ENCODE measurements at regions not wholly inside any gene's neighbourhood (a gene's known extent, or its start where the extent isn't known, plus 50 kb on each side); places are given as distances from the start of the nearest gene placed in this dataset.

- Histone ChIP-seq H2AFZ (ENCODE audit: low read depth, low read length) (no peak overlapping the region), H3K4me1 (ENCODE audit: insufficient read depth, low read length) (no peaks in the 10 kb centered on the region), H4K20me1 (ENCODE audit: insufficient read depth, low read length) (no peaks in the 10 kb centered on the region), H3K27ac (ENCODE audit: low read length) (no peak overlapping the region), H3K9me3 (ENCODE audit: insufficient read depth, low read length, severe bottlenecking) (no peaks in the 10 kb centered on the region), H3K36me3 (ENCODE audit: insufficient read depth, low read length) (no peaks in the 10 kb centered on the region), H3K4me2 (ENCODE audit: insufficient read depth, low read length) (no peak overlapping the region), H3K79me2 (ENCODE audit: insufficient read depth, low read length) (no peaks in the 10 kb centered on the region), H3K9ac (ENCODE audit: low read depth, low read length) (no peak overlapping the region), H3K27me3 (ENCODE audit: insufficient read depth, low read length, poor library complexity) (no peaks in the 10 kb centered on the region), H3K4me3 (ENCODE audit: low read depth in 1 of 2, low read length in 2 of 2) (no peak overlapping the region)
- DNase-seq = no peak
- no peak for TF ChIP-seq EZH2 (IDR thresholded peaks at IDR 0.05; ENCODE audit: borderline replicate concordance, low read depth, low read length, severe bottlenecking)
- TF ChIP-seq, protein P1, sequence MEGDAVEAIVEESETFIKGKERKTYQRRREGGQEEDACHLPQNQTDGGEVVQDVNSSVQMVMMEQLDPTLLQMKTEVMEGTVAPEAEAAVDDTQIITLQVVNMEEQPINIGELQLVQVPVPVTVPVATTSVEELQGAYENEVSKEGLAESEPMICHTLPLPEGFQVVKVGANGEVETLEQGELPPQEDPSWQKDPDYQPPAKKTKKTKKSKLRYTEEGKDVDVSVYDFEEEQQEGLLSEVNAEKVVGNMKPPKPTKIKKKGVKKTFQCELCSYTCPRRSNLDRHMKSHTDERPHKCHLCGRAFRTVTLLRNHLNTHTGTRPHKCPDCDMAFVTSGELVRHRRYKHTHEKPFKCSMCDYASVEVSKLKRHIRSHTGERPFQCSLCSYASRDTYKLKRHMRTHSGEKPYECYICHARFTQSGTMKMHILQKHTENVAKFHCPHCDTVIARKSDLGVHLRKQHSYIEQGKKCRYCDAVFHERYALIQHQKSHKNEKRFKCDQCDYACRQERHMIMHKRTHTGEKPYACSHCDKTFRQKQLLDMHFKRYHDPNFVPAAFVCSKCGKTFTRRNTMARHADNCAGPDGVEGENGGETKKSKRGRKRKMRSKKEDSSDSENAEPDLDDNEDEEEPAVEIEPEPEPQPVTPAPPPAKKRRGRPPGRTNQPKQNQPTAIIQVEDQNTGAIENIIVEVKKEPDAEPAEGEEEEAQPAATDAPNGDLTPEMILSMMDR (IDR thresholded peaks at IDR 0.05; ENCODE audit: borderline replicate concordance, extremely low read depth, low read length, poor library complexity, severe bottlenecking) = no peak
- no peak for ATAC-seq (ENCODE audit: insufficient read depth, low read depth)
Observed at GRCh38 chr1:4068076-4068475, 168.0 kb upstream of the C1orf174 start.

- Histone ChIP-seq H3K4me1 (ENCODE audit: insufficient read depth, low read length) (no peaks in the 10 kb centered on the region), H3K9ac (ENCODE audit: low read depth, low read length) (no peak overlapping the region), H3K4me3 (ENCODE audit: low read depth in 1 of 2, low read length in 2 of 2) (no peak overlapping the region), H3K9me3 (ENCODE audit: insufficient read depth, low read length, severe bottlenecking) (no peaks in the 10 kb centered on the region), H3K27ac (ENCODE audit: low read length) (no peak overlapping the region), H4K20me1 (ENCODE audit: insufficient read depth, low read length) (no peaks in the 10 kb centered on the region), H3K4me2 (ENCODE audit: insufficient read depth, low read length) (no peak overlapping the region), H3K36me3 (ENCODE audit: insufficient read depth, low read length) (no peaks in the 10 kb centered on the region), H2AFZ (ENCODE audit: low read depth, low read length) (no peak overlapping the region), H3K79me2 (ENCODE audit: insufficient read depth, low read length) (no peaks in the 10 kb centered on the region), H3K27me3 (ENCODE audit: insufficient read depth, low read length, poor library complexity) (no peaks in the 10 kb centered on the region)
- DNase-seq (no peak), ATAC-seq (ENCODE audit: insufficient read depth, low read depth) (no peak)
- TF ChIP-seq EZH2 (IDR thresholded peaks at IDR 0.05; ENCODE audit: borderline replicate concordance, low read depth, low read length, severe bottlenecking) = no peak
- TF ChIP-seq, protein P1 (IDR thresholded peaks at IDR 0.05; ENCODE audit: borderline replicate concordance, extremely low read depth, low read length, poor library complexity, severe bottlenecking) = no peak
Observed at GRCh38 chr1:4071653-4072052, 171.6 kb upstream of the C1orf174 start.

DNA sequence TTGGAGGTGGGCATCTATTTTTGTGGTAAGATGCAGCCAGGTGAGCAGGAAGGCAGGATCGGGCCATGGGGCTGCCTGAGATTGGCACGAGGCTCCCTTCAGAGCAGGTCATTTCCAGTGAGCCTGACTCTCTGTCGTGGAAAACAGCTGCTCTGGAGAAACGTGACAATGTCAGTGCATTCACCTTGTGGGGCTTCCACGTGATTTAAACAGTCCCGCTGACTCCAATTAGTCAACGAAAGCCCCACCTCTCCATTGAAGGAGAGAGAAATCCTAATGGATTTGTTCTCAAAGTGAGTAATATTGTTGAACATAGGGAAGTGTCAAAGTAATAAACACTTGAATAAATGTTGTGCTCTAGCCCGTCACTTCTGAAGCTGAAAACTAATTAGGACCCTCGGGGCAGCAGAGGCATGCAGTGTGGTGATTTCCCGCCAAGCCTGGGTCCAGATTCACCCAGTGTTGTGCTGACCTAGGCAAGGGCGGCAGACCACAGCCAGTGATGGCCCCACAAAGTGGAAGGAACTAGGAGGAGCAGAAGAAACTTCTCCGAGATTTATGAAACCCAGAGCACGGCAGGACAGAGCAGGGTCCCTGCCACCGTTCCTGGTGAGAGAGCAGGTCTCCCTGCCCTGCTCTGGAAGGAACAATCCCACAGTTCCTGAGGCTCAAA is 172.5 kb upstream of the C1orf174 start:
- TF ChIP-seq, protein P1 (IDR thresholded peaks at IDR 0.05; ENCODE audit: borderline replicate concordance, extremely low read depth, low read length, poor library complexity, severe bottlenecking) = no peak
- TF ChIP-seq EZH2 (IDR thresholded peaks at IDR 0.05; ENCODE audit: borderline replicate concordance, low read depth, low read length, severe bottlenecking) = no peak

More for the DNA sequence above, 172.5 kb upstream of the C1orf174 start:
- H3K36me3 ChIP-seq (ENCODE audit: insufficient read depth, low read length) = no peaks in the 10 kb centered on the region
- DNase-seq (no peak), ATAC-seq (ENCODE audit: insufficient read depth, low read depth) (no peak)
- H3K9me3 ChIP-seq (ENCODE audit: insufficient read depth, low read length, severe bottlenecking) = no peaks in the 10 kb centered on the region
- H4K20me1 ChIP-seq (ENCODE audit: insufficient read depth, low read length) = no peaks in the 10 kb centered on the region
- no peak overlapping the region for H3K4me2 ChIP-seq (ENCODE audit: insufficient read depth, low read length)
- H3K4me1 ChIP-seq (ENCODE audit: insufficient read depth, low read length) = no peaks in the 10 kb centered on the region
- no peaks in the 10 kb centered on the region for H3K79me2 ChIP-seq (ENCODE audit: insufficient read depth, low read length)
- H3K9ac ChIP-seq (ENCODE audit: low read depth, low read length) = no peak overlapping the region
- H3K27me3 ChIP-seq (ENCODE audit: insufficient read depth, low read length, poor library complexity) = no peaks in the 10 kb centered on the region
- H3K4me3 ChIP-seq (ENCODE audit: low read depth in 1 of 2, low read length in 2 of 2) = no peak overlapping the region
- H3K27ac ChIP-seq (ENCODE audit: low read length) = no peak overlapping the region
- no peak overlapping the region for H2AFZ ChIP-seq (ENCODE audit: low read depth, low read length)

All from DND-41 (cell line).